ENCODE measurements at regions not wholly inside any gene's neighbourhood (a gene's known extent, or its start where the extent isn't known, plus 50 kb on each side); places are given as distances from the start of the nearest gene placed in this dataset.

GRCh38 chr17:5951912-5952311 is 118.3 kb upstream of the WSCD1 start:
- no peak overlapping the region for H3K4me3 ChIP-seq (ENCODE audit: low read depth, low read length)
- TF ChIP-seq CTCF (IDR thresholded peaks at IDR 0.05; ENCODE audit: low read depth, low read length), result no peak

GRCh38 chr17:5952518-5952917 is 117.7 kb upstream of the WSCD1 start:
- no peak for TF ChIP-seq CTCF (IDR thresholded peaks at IDR 0.05; ENCODE audit: low read depth, low read length)
- no peak overlapping the region for H3K4me3 ChIP-seq (ENCODE audit: low read depth, low read length)

GRCh38 chr17:5955764-5956163 is 114.4 kb upstream of the WSCD1 start:
- no peak overlapping the region for H3K4me3 ChIP-seq (ENCODE audit: low read depth, low read length)
- no peak for TF ChIP-seq CTCF (IDR thresholded peaks at IDR 0.05; ENCODE audit: low read depth, low read length)

- no peak for TF ChIP-seq CTCF (IDR thresholded peaks at IDR 0.05; ENCODE audit: low read depth, low read length)
- no peak overlapping the region for H3K4me3 ChIP-seq (ENCODE audit: low read depth, low read length)
These were observed 111.3 kb upstream of the WSCD1 start for GRCh38 chr17:5958850-5959249.

- TF ChIP-seq CTCF (IDR thresholded peaks at IDR 0.05; ENCODE audit: low read depth, low read length), result no peak
- H3K4me3 ChIP-seq (ENCODE audit: low read depth, low read length), result no peak overlapping the region
These were observed 107.8 kb upstream of the WSCD1 start for GRCh38 chr17:5962371-5962770.

GRCh38 chr17:5971969-5972368 is 98.2 kb upstream of the WSCD1 start:
- H3K4me3 ChIP-seq (ENCODE audit: low read depth, low read length), result no peak overlapping the region
- TF ChIP-seq CTCF (IDR thresholded peaks at IDR 0.05; ENCODE audit: low read depth, low read length), result no peak

- no peak for TF ChIP-seq CTCF (IDR thresholded peaks at IDR 0.05; ENCODE audit: low read depth, low read length)
- H3K4me3 ChIP-seq (ENCODE audit: low read depth, low read length), result no peak overlapping the region
These were observed 96.8 kb upstream of the WSCD1 start for GRCh38 chr17:5973410-5973809.

Measured in WI38 (cell line).